Stimulated activated effector memory CD8-positive, alpha-beta T cell treated with anti-CD3 and anti-CD28 coated beads, Interleukin-12 subunit alpha, Interleukin-12 subunit beta, amount 100 ng/mL, for 72 hours (primary cell): ENCODE measurements at regions not wholly inside any gene's neighbourhood (a gene's known extent, or its start where the extent isn't known, plus 50 kb on each side); places are given as distances from the start of the nearest gene placed in this dataset.
"Not testable (repeated sequence)": the region's sequence is repeated elsewhere in the genome, so short reads cannot be mapped to it uniquely, and the experiment has no call there.

Source experiments
- ATAC-seq: fragments of 150-1000 bp; cut with Tn5 transposase; 2 replicates; pipeline ENCODE4 v1.10.0; 2021
- DNase-seq, 2 donors: peaks; one replicate each; pipeline ENCODE4 v3.0.0; 2021 to 2022; ENCODE audit warnings: low spot score in 2 of 2
- H3K27ac Mint-ChIP-seq: one replicate; pipeline ENCODE4 v1.8.0; 2022; ENCODE audit warnings: mild to moderate bottlenecking, mixed read lengths
- H3K36me3 Mint-ChIP-seq: one replicate; pipeline ENCODE4 v1.8.0; 2022; ENCODE audit warnings: mild to moderate bottlenecking, mixed read lengths
- H3K4me1 Mint-ChIP-seq: one replicate; pipeline ENCODE4 v1.8.0; 2022; ENCODE audit warnings: mixed read lengths
- H3K4me3 Mint-ChIP-seq: one replicate; pipeline ENCODE4 v1.8.0; 2022; ENCODE audit warnings: mild to moderate bottlenecking, mixed read lengths
- H3K9me3 Mint-ChIP-seq: one replicate; pipeline ENCODE4 v1.8.0; 2022; ENCODE audit warnings: mixed read lengths

DNA sequence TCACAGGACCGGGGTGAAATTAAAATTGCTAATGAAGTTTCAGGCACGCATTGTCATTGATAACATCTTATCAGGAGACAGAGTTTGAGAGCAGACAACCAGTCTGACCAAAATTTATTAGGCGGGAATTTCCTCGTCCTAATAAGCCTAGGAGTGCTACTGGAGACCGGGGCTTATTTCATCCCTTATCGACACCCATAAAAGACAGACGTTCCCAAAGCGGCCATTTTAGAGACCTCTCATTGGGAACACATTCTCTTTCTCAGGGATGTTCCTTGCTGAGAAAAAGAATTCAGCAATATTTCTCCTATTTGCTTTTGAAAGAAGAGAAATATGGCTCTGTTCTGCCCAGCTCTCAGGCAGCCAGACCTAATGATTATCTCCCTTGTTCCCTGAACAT is 107.7 kb upstream of the DNAH14 start:
- H3K4me3 Mint-ChIP-seq, H3K9me3 Mint-ChIP-seq, H3K4me1 Mint-ChIP-seq, ATAC-seq, DNase-seq, H3K27ac Mint-ChIP-seq, H3K36me3 Mint-ChIP-seq: not testable (repeated sequence)

DNA sequence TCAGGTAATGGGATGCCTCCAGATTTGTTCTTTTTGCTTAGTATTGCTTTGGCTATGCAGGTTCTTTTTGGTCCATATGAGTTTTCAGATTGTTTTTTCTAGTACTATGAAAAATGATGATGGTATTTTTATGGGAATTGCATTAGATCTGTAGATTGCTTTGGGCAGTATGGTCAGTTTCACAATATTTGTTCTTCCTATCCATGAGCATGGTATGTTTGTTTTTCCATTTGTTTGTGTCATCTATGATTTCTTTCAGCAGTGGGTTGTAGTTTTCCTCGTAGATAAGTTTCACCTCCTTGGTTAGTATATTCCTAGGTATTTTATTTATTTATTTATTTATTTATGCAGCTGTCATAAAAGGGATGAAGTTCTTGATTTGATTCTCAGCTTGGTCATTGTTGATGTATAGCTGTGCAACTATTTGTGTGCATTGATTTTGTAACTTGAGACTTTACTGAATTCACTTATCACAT is 103.9 kb upstream of the DNAH14 start:
- peaks cover 6% of the 10 kb centered on the region for H3K9me3 Mint-ChIP-seq
- H3K4me3 Mint-ChIP-seq: no peak overlapping the region
- no peak overlapping the region for H3K27ac Mint-ChIP-seq
- DNase-seq (no peak), ATAC-seq (no peak)
- no peaks in the 10 kb centered on the region for H3K36me3 Mint-ChIP-seq
- no peaks in the 10 kb centered on the region for H3K4me1 Mint-ChIP-seq

DNA sequence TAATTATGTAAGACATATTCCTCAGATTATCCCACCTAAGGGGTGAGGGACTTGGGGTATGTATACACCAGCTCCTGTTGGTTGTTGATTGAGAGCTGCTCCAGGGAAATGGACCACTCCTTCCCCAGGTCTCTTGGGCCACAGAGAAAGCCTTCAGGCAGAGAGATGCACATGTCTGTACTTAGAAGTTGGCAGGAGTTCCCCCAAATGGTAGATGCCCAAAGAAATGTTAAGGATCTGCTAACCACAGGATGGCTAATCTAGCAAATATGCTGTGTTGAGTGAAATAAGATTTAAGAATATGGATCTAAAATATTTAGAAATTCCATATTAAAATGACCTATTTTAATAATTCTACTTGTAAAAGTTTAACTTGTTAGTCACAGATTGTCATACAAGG is 100.8 kb upstream of the DNAH14 start:
- no peak for ATAC-seq
- H3K4me3 Mint-ChIP-seq: no peak overlapping the region
- DNase-seq: no peak
- no peak overlapping the region for H3K27ac Mint-ChIP-seq
- no peaks in the 10 kb centered on the region for H3K4me1 Mint-ChIP-seq
- no peaks in the 10 kb centered on the region for H3K9me3 Mint-ChIP-seq
- no peaks in the 10 kb centered on the region for H3K36me3 Mint-ChIP-seq

DNA sequence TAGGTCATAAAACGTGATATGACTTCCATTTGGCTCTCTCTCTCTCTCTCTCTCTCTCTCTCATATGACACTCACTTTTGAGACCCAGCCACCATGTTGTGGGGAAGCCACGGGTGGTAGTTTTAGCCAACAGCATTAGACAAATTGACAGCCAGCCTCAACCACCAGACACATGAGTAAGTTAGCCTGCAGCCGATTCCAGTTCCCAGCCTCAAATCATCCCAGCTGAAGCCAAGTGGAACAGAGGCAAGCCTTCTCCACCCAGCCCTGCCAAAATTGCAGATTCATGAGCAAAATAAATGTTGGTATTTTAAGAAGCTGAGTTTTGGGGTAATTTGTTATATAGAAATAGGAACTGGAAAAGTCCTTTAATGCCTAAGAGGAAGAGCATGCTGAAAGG is 98.0 kb upstream of the DNAH14 start:
- Mint-ChIP-seq H3K4me1 (no peaks in the 10 kb centered on the region), H3K27ac (no peak overlapping the region), H3K4me3 (no peak overlapping the region), H3K9me3 (no peaks in the 10 kb centered on the region), H3K36me3 (no peaks in the 10 kb centered on the region)
- no peak for DNase-seq
- ATAC-seq: no peak

DNA sequence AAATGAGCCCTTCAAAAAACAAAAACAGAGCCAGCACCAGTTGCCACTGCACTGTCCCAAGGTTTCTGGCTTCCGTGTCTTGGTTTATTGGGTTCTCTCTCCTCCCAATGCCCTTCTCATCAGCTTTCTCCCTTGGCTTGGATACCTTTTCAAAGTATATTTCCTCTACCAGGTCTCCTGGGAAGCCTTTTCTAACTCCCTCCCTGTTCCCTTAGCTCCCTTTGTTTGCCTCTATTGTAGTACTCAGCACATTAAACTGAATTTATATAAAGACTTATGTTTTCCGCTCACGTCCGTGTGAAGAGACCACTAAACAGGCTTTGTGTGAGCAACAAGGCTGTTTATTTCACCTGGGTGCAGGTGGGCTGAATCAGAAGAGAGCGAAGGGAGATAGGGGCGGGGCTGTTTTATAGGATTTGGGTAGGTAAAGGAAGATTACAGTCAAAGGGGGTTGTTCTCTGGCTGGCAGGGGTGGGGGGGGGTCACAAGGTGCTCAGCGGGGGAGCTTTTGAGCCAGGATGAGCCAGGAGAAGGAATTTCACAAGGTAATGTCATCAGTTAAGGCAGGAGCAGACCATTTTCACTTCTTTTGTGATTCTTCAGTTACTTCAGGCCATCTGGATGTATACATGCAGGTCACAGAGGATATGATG is 89.7 kb upstream of the DNAH14 start:
- H3K9me3 Mint-ChIP-seq, DNase-seq, H3K27ac Mint-ChIP-seq, ATAC-seq, H3K36me3 Mint-ChIP-seq, H3K4me3 Mint-ChIP-seq, H3K4me1 Mint-ChIP-seq: not testable (repeated sequence)

DNA sequence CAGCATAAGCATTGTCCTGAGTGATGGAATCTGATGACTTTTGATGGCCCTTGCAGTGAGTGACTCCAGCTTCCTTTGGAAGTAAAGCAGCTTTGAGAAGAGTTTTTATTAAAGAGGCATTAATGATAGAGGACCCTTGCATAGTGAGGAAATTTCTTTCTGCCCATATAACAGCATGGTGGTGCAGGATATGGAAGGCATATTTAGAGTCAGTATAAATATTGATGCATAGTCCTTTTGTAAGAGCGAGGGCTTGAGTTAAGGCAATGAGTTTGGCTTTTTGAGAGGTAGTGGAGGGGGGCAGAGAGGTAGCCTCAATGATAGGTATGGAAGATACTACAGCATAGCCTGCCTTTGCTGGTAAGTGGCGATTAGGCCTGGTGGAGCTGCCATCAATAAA is 87.7 kb upstream of the DNAH14 start:
- H3K27ac Mint-ChIP-seq, H3K4me1 Mint-ChIP-seq, ATAC-seq, H3K9me3 Mint-ChIP-seq, DNase-seq, H3K36me3 Mint-ChIP-seq, H3K4me3 Mint-ChIP-seq: not testable (repeated sequence)

DNA sequence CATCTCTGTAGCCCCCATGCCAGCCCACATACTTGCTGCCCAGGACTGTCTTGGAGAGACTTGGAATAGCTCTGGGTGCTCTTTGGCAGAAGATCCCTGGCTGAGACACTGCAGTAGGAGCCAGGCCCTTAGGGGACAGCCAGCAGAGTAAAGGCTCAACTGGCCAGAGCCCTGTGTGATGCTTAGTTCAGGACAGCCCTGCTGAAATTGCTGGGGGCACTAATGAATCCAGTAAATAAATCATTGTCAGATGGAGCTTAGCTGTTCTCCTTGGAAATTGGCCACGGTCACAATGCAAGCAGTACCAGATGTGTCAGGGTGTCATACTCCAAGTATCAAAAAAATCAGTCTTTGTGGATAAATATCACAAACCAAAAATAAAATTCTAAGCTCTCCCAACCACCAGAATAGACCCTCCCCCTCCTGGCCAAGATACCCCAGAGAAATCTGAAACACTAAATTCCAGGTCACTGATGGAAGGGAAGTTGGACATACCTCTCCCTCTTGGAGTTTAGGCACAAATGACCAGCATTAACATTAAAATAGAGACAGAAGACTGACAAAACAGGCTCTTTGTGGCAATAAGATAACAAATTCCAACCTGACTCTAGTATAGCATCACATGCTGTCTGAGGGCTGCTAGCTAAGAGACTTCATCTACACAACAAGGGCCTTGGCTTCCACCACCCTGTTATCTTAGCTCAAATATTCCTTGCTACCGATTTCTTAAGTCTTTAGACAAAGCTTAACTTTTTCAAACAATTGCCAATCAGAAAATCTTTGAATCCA is 83.2 kb upstream of the DNAH14 start:
- DNase-seq: no peak
- ATAC-seq: no peak
- H3K4me1 Mint-ChIP-seq: no peaks in the 10 kb centered on the region
- peaks cover 3% of the 10 kb centered on the region for H3K9me3 Mint-ChIP-seq
- H3K36me3 Mint-ChIP-seq: peaks cover 5% of the 10 kb centered on the region
- H3K4me3 Mint-ChIP-seq: no peak overlapping the region
- no peak overlapping the region for H3K27ac Mint-ChIP-seq

DNA sequence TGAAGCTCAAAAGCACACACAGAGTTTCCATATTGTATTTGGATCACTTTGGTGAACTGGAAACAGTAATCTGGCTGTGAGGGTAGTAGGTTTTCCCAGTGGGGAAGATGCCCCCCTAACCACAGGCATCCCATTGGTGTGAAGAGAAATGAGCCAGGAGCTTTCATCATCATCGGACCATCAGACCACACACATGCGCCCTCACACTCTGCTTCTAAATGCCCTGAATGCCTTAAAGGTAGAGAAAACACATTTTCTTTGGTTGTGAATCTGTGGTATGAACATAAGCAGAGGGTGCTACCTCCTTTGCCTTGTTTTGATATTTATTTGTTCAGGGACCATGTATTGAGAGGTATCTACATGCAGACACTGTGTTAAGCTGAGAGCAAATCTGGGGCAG is 79.0 kb upstream of the DNAH14 start:
- DNase-seq (no peak), ATAC-seq (no peak)
- Mint-ChIP-seq H3K27ac (no peak overlapping the region), H3K4me1 (no peaks in the 10 kb centered on the region), H3K9me3 (no peaks in the 10 kb centered on the region), H3K4me3 (no peak overlapping the region), H3K36me3 (peaks cover 1% of the 10 kb centered on the region)

DNA sequence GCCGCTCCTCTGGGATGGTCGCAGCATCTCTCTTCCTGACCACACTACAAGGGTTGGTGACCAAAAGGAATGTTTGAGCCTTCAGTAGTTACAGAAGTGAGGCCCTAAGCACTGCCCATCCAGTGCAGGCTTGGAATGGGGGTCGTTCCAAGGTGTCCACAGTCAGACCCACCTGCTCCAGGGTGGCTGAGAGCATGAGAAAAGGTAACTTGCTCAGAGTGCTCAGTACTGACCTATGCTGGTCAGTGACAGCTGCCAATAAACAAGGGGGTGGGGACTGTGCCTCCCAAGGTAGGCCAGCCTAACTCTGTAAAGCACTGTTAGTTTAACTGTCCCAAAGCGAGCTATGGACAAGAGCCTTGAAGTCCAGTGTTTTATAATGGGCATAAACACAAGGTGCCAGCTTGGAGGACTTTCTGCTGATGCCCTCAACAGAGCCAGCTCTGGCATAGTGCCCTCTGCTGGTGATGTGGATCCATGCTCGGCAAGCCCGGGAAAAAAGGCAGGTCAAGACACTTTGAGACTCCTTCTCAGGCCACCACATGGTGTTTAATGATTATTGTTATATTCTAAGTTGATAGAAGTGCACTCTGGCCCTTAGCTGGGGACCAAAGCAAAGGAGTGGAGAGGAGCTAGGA is 78.1 kb upstream of the DNAH14 start:
- ATAC-seq (peak; percentile 65), DNase-seq (peak; percentile 40 to 72)
- Mint-ChIP-seq H3K9me3 (no peaks in the 10 kb centered on the region), H3K4me1 (no peaks in the 10 kb centered on the region), H3K36me3 (no peaks in the 10 kb centered on the region), H3K4me3 (no peak overlapping the region), H3K27ac (no peak overlapping the region)

DNA sequence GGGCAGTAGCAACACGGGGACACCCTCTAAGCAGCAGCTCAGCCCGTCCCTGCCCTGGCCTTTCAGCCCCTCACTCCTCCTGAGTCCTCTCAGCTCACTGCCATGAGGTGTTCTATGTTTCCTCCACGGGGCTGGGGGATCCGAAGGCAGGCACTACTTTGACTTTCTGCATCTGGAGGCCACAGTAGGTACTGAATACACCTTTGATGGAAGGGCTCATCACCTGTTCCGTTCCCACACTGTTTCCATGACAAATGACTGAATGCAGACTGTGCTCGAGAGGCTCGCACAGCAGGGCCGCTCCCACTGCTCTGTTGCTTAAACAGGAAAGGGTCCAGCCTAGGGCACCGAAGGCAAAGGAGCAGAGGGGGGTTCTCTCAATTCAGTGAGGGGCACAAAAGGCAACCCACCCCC is 77.6 kb upstream of the DNAH14 start:
- Mint-ChIP-seq H3K9me3 (no peaks in the 10 kb centered on the region), H3K36me3 (no peaks in the 10 kb centered on the region), H3K4me1 (no peaks in the 10 kb centered on the region), H3K27ac (no peak overlapping the region), H3K4me3 (no peak overlapping the region)
- ATAC-seq: peak; percentile 38
- no peak for DNase-seq

DNA sequence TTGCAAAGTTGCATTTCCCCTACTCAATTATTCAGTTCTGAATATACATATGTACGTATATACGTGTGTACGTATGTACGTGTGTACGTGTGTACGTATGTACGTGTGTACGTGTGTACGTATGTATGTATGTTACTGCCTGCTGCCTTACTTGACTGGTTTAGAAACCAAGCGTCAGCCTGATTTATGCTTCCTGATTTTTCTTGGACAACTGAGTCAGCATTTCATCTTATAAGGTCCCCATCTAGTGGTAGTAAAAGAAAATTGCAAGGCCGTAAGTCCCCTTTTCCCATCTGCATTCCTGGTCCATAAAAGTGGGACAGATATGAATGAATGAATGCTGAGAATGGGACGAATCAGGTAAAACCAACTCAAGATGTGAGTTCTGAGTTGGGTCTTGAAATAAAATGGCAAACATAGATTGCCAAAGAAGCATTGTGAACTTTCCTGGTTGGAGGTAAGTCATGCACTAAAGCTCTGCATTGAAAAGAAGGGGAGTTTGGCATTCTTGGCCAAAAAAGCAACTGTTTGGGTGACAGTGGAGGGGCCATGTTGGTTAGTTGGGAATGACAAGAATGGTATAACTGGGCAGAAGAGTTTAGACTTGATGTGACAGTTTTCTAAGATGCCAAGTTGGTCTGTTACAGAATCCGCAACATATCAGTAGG is 76.4 kb upstream of the DNAH14 start:
- no peak for DNase-seq
- Mint-ChIP-seq H3K36me3 (no peaks in the 10 kb centered on the region), H3K4me3 (no peak overlapping the region), H3K9me3 (no peaks in the 10 kb centered on the region), H3K27ac (no peak overlapping the region), H3K4me1 (no peaks in the 10 kb centered on the region)
- ATAC-seq: no peak

DNA sequence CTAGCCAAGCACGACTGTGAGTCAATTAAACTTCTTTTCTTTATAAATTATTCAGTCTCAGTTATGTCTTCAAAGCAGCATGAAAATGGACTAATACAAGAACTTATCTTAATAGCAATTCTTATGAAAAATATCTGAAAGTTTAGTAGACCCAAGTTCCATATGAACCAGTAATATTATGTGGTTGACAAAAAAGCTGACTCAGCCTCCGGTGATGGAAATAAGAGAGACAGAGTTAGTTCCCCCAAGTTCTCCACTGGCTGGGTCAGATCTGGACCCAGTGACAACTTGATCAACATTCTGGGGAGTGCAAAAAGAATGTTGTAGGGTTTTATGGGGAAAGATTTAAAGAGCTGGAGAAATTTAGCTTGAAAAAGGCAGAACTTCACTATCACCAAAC is 72.5 kb upstream of the DNAH14 start:
- Mint-ChIP-seq H3K27ac (no peak overlapping the region), H3K4me1 (no peaks in the 10 kb centered on the region), H3K9me3 (no peaks in the 10 kb centered on the region), H3K36me3 (no peaks in the 10 kb centered on the region), H3K4me3 (no peak overlapping the region)
- ATAC-seq (no peak), DNase-seq (no peak)

DNA sequence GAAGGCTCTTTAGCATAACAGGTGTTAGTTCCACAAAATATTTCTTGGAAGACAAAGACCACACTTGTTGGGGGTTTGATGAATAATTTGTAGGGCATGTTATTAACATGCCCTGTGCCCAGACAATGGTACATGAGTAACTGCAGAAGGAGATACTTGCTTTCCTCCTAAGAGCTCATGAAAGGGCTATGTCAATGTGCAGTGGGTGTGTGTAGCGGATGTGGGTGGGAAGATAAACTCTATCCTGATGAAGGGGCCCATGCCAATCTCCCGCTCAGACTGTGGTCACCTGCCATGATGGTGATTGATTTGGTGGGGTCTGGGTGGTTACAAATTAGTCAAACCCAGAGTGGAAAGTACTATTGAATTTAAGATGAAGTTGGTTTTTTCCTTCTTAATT is 69.8 kb upstream of the DNAH14 start:
- Mint-ChIP-seq H3K9me3 (no peaks in the 10 kb centered on the region), H3K4me1 (no peaks in the 10 kb centered on the region), H3K4me3 (no peak overlapping the region), H3K27ac (no peak overlapping the region), H3K36me3 (no peaks in the 10 kb centered on the region)
- DNase-seq: no peak
- peak; percentile 53 for ATAC-seq

DNA sequence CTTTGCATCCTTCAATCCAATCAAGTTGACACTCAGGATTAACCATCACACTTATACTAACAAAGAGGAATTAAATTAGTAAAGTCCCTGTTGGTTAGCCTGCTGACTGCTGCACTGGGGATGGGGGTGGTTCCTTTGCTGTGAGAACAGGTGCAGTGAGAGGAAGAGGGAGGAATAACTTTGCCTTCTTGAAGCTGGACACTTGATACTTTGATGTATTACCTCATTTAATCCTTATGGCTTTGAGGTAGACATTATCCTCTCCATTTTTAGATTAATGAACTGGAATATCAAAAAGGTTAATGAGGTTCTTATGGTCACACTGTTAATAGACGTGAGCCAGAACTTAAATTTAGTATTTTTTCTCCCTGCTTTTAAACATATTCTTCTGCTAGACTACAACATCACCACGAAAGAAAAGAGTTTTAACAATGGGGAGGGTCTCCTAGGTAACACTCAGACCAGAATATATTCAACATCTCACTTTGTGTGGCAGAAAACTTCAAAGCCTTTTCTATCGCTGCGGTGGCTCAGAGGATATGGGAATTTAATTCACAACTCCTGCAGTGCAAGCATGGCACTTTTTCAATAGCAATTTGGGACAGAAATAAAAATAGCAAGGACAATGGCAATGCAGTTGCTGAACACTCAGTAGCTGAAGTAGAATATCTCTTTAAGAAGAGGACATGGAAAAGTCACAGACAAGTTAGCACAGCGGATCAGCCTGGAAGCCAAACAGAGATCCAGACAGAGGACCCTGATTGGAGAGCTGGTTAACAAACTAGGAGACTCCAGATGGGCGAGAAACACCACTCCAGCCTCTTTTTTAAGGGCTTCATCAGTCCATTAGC is 68.8 kb upstream of the DNAH14 start:
- peaks cover 3% of the 10 kb centered on the region for H3K9me3 Mint-ChIP-seq
- no peak for ATAC-seq
- H3K4me1 Mint-ChIP-seq: no peaks in the 10 kb centered on the region
- no peak overlapping the region for H3K4me3 Mint-ChIP-seq
- H3K27ac Mint-ChIP-seq: no peak overlapping the region
- H3K36me3 Mint-ChIP-seq: no peaks in the 10 kb centered on the region
- DNase-seq: no peak

DNA sequence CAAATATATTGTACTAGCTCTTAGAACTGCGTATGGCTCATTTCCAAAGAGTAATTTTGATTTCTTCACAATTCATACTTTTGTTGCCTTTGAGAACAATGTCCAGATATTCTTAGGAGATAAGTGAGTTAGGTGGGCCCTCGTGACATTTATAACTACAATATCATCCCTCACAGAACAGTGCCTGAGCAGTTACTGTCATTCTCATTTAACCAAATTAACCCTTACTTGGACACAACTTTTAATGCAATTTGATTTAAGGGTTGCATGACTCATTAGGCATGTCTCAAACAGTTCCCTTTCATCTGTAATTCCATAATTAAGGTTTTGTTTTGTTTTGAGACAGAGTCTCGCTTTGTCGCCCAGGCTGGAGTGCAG is 68.1 kb upstream of the DNAH14 start:
- Mint-ChIP-seq H3K36me3 (no peaks in the 10 kb centered on the region), H3K9me3 (peaks cover 3% of the 10 kb centered on the region), H3K27ac (no peak overlapping the region), H3K4me3 (no peak overlapping the region), H3K4me1 (no peaks in the 10 kb centered on the region)
- DNase-seq: no peak
- no peak for ATAC-seq
